WTC11 (cell line): ENCODE measurements at regions not wholly inside any gene's neighbourhood (a gene's known extent, or its start where the extent isn't known, plus 50 kb on each side); places are given as distances from the start of the nearest gene placed in this dataset.

Experiments used
- ATAC-seq: fragments of 200-7000 bp; cut with Tn5 transposase; 2 replicates; pipeline ENCODE4 v1.10.0; 2021; ENCODE audit warnings: mild to moderate bottlenecking, moderate library complexity
- CTCF ChIA-PET: fragments of 300-600 bp; sonication (Branson Sonifier 250); formaldehyde crosslinking; loops from one replicate; lab custom pipeline; 2021; ENCODE audit warnings: antibody characterized with exemption; lab: Charles Lee
- POLR2A ChIA-PET: fragments of 350-600 bp; sonication (Branson Sonifier 250); formaldehyde crosslinking; loops from one replicate; lab custom pipeline; 2021; ENCODE audit warnings: antibody characterized with exemption; lab: Charles Lee
- DNase-seq: peaks from one replicate; pipeline ENCODE4 v3.0.0; 2021; ENCODE audit warnings: low spot score
- H3K27ac Mint-ChIP-seq: 2 replicates; pipeline ENCODE4 v1.8.0; 2021; ENCODE audit warnings: mixed read lengths
- H3K27me3 Mint-ChIP-seq: 2 replicates; pipeline ENCODE4 v1.8.0; 2021; ENCODE audit warnings: low read depth, mild to moderate bottlenecking, moderate library complexity, mixed read lengths
- H3K36me3 Mint-ChIP-seq: 2 replicates; pipeline ENCODE4 v1.8.0; 2021; ENCODE audit warnings: mixed read lengths
- H3K4me1 Mint-ChIP-seq: 2 replicates; pipeline ENCODE4 v1.8.0; 2022; ENCODE audit warnings: mixed read lengths
- H3K4me3 Mint-ChIP-seq: 2 replicates; pipeline ENCODE4 v1.8.0; 2021; ENCODE audit warnings: mild to moderate bottlenecking, moderate library complexity, mixed read lengths
- H3K9me3 Mint-ChIP-seq: 2 replicates; pipeline ENCODE4 v1.8.0; 2021; ENCODE audit warnings: mixed read lengths
- AFF4 ChIP-seq: sonication (generic); formaldehyde crosslinking; IDR thresholded peaks from 2 replicates; pipeline ENCODE4 v1.8.1; 2023; ENCODE audit warnings: mild to moderate bottlenecking, missing genetic modification reagents, borderline replicate concordance
- ATF3 ChIP-seq: sonication (generic); formaldehyde crosslinking; conservative IDR thresholded peaks from 2 replicates; pipeline ENCODE4 v1.8.1; 2022; ENCODE audit warnings: mild to moderate bottlenecking, missing genetic modification reagents
- CREB1 ChIP-seq: sonication (generic); formaldehyde crosslinking; IDR thresholded peaks from 2 replicates; pipeline ENCODE4 v1.8.0; 2023; ENCODE audit warnings: mild to moderate bottlenecking, missing genetic modification reagents
- GABPB1 ChIP-seq: sonication (generic); formaldehyde crosslinking; IDR thresholded peaks from 2 replicates; pipeline ENCODE4 v1.8.1; 2023; ENCODE audit warnings: mild to moderate bottlenecking, missing genetic modification reagents
- GRHL2 ChIP-seq: fragments of 250-450 bp; sonication (Bioruptor Pico); IDR thresholded peaks from 2 replicates; pipeline ENCODE4 v1.8.0; 2022; ENCODE audit warnings: mild to moderate bottlenecking, moderate library complexity; ENCODE audit not compliant: insufficient replicate concordance, severe bottlenecking
- HMGA2 ChIP-seq: fragments of 250-450 bp; sonication (Bioruptor Pico); IDR thresholded peaks from 2 replicates; pipeline ENCODE4 v1.4.0; 2021; ENCODE audit warnings: mild to moderate bottlenecking, moderate library complexity
- STAT6 ChIP-seq: sonication (generic); formaldehyde crosslinking; conservative IDR thresholded peaks from 2 replicates; pipeline ENCODE4 v1.8.1; 2023; ENCODE audit warnings: mild to moderate bottlenecking, low read depth, missing genetic modification reagents, moderate library complexity
- TEAD1 ChIP-seq: sonication (generic); formaldehyde crosslinking; IDR thresholded peaks from 2 replicates; pipeline ENCODE4 v1.8.0; 2022; ENCODE audit warnings: mild to moderate bottlenecking, missing genetic modification reagents
- TF ChIP-seq, protein P1 (sequence below): sonication (generic); formaldehyde crosslinking; IDR thresholded peaks from 2 replicates; pipeline ENCODE4 v1.8.0; 2023; ENCODE audit warnings: missing genetic modification reagents, mild to moderate bottlenecking, borderline replicate concordance
- TF ChIP-seq, protein P2 (sequence below): fragments of 250-450 bp; sonication (Bioruptor Pico); IDR thresholded peaks from 2 replicates; pipeline ENCODE4 v1.9.0; 2021; ENCODE audit warnings: moderate library complexity, mild to moderate bottlenecking, inconsistent platforms, borderline replicate concordance
- TF ChIP-seq, protein P3 (sequence below): sonication (generic); formaldehyde crosslinking; IDR thresholded peaks from 2 replicates; pipeline ENCODE4 v1.8.1; 2023; ENCODE audit warnings: mild to moderate bottlenecking, missing genetic modification reagents, moderate library complexity
- TF ChIP-seq, protein P4 (sequence below): sonication (generic); formaldehyde crosslinking; IDR thresholded peaks from 2 replicates; pipeline ENCODE4 v1.8.1; 2023; ENCODE audit warnings: mild to moderate bottlenecking, missing genetic modification reagents

DNA sequence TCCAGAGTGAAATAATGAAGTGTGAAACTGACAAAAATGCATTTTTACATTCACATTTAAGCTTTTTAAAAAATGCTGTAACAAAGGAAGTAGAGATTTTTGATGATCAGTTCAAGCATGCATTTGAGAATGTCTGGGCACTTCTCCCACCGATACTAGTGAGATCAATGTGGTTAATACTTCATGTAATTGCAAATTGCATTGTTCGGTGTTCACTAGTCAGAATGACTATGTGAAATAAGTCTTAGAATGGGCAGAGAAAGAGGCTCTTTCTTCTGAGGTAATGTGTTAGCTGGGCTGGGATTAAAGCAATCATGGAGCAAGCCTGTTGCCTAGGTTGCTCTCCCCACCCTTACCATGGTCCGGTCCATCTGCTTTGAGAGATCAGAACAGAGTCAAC lies 587.0 kb upstream of the GRM7 start (continued):
- TF ChIP-seq, protein P1, sequence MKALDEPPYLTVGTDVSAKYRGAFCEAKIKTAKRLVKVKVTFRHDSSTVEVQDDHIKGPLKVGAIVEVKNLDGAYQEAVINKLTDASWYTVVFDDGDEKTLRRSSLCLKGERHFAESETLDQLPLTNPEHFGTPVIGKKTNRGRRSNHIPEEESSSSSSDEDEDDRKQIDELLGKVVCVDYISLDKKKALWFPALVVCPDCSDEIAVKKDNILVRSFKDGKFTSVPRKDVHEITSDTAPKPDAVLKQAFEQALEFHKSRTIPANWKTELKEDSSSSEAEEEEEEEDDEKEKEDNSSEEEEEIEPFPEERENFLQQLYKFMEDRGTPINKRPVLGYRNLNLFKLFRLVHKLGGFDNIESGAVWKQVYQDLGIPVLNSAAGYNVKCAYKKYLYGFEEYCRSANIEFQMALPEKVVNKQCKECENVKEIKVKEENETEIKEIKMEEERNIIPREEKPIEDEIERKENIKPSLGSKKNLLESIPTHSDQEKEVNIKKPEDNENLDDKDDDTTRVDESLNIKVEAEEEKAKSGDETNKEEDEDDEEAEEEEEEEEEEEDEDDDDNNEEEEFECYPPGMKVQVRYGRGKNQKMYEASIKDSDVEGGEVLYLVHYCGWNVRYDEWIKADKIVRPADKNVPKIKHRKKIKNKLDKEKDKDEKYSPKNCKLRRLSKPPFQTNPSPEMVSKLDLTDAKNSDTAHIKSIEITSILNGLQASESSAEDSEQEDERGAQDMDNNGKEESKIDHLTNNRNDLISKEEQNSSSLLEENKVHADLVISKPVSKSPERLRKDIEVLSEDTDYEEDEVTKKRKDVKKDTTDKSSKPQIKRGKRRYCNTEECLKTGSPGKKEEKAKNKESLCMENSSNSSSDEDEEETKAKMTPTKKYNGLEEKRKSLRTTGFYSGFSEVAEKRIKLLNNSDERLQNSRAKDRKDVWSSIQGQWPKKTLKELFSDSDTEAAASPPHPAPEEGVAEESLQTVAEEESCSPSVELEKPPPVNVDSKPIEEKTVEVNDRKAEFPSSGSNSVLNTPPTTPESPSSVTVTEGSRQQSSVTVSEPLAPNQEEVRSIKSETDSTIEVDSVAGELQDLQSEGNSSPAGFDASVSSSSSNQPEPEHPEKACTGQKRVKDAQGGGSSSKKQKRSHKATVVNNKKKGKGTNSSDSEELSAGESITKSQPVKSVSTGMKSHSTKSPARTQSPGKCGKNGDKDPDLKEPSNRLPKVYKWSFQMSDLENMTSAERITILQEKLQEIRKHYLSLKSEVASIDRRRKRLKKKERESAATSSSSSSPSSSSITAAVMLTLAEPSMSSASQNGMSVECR, result no peak
- TF ChIP-seq TEAD1 (no peak), HMGA2 (no peak), CREB1 (no peak), AFF4 (no peak), ATF3 (CRISPR knock-in tag) (no peak)
- TF ChIP-seq, protein P2, sequence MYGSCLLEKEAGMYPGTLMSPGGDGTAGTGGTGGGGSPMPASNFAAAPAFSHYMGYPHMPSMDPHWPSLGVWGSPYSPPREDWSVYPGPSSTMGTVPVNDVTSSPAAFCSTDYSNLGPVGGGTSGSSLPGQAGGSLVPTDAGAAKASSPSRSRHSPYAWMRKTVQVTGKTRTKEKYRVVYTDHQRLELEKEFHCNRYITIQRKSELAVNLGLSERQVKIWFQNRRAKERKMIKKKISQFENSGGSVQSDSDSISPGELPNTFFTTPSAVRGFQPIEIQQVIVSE (CRISPR knock-in tag), result no peak

DNA sequence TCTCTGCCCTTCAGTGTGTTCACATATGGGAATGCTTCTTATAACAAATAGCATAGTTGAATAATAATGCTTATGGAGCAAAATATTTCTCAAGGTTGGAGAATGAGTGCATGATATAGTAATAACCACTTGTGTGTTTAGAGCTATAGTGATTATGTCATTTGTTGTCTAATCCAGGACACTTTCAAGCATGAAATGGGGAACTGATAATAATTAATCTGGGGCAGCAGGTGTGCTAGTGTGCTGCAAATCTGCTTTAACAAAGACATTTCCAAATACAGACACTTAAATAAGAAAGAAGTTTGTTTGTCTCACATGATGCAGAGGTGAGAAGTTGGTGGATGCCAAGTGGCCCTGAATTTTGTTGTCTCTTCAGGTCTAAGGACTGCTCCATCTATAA lies 579.3 kb upstream of the GRM7 start:
- POLR2A ChIA-PET, result no interaction called here
- H3K9me3 Mint-ChIP-seq, result peaks cover 87% of the 10 kb centered on the region

More for the DNA sequence above, 579.3 kb upstream of the GRM7 start:
- Mint-ChIP-seq H3K27ac (no peak overlapping the region), H3K4me3 (no peak overlapping the region), H3K4me1 (peaks cover 17% of the 10 kb centered on the region), H3K27me3 (no peaks in the 10 kb centered on the region; the same call in 1 of the 2 replicates), H3K36me3 (peaks cover 36% of the 10 kb centered on the region)
- CTCF ChIA-PET, result no interaction called here
- no peak for DNase-seq
- ATAC-seq, result no peak
- TF ChIP-seq GRHL2 (CRISPR knock-in tag), result no peak
- TF ChIP-seq CREB1, result no peak
- TF ChIP-seq, protein P3, sequence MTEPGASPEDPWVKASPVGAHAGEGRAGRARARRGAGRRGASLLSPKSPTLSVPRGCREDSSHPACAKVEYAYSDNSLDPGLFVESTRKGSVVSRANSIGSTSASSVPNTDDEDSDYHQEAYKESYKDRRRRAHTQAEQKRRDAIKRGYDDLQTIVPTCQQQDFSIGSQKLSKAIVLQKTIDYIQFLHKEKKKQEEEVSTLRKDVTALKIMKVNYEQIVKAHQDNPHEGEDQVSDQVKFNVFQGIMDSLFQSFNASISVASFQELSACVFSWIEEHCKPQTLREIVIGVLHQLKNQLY (CRISPR knock-in tag), result no peak
- no peak for TF ChIP-seq GABPB1 (CRISPR knock-in tag)
- TF ChIP-seq, protein P4, sequence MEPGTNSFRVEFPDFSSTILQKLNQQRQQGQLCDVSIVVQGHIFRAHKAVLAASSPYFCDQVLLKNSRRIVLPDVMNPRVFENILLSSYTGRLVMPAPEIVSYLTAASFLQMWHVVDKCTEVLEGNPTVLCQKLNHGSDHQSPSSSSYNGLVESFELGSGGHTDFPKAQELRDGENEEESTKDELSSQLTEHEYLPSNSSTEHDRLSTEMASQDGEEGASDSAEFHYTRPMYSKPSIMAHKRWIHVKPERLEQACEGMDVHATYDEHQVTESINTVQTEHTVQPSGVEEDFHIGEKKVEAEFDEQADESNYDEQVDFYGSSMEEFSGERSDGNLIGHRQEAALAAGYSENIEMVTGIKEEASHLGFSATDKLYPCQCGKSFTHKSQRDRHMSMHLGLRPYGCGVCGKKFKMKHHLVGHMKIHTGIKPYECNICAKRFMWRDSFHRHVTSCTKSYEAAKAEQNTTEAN (CRISPR knock-in tag), result no peak
- TF ChIP-seq STAT6 (CRISPR knock-in tag), result no peak
